Stimulated activated CD4-positive, alpha-beta T cell treated with anti-CD3 and anti-CD28 coated beads, Interleukin-12 subunit alpha, Interleukin-12 subunit beta, amount 100 ng/mL, for 24 hours (primary cell): ENCODE measurements at regions not wholly inside any gene's neighbourhood (a gene's known extent, or its start where the extent isn't known, plus 50 kb on each side); places are given as distances from the start of the nearest gene placed in this dataset.

ENCODE experiments used
- DNase-seq, 2 experiments: peaks; one replicate each; pipeline ENCODE4 v3.0.0-alpha.2; 2020; ENCODE audit warnings: low read depth in 2 of 2

GRCh38 chr14:85996551-85996950 is 466.6 kb downstream of the FLRT2 start:
- no peak for DNase-seq

GRCh38 chr14:85991156-85991555 is 461.2 kb downstream of the FLRT2 start:
- no peak for DNase-seq

DNA sequence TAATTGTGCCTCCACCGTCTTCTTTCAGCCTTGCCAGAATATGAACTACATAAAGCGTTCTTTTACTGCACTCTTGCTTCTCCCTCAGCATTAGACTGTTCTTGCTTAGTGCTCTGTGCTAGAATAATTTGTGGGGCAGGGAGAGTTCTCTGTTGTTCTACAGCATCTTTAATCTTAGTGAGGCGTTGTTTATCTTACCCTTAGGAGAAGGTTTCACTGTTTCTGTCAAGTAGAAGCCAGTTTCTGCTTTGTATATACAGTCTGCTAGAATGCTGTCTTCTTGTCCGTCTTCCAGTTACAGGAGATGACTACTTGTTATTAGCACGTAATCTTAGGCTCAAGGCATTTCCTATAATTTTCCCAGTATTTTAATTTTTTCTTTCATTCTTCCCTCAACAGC is 458.0 kb downstream of the FLRT2 start:
- DNase-seq = no peak

GRCh38 chr14:85987292-85987691 is 457.3 kb downstream of the FLRT2 start:
- DNase-seq = no peak

DNA sequence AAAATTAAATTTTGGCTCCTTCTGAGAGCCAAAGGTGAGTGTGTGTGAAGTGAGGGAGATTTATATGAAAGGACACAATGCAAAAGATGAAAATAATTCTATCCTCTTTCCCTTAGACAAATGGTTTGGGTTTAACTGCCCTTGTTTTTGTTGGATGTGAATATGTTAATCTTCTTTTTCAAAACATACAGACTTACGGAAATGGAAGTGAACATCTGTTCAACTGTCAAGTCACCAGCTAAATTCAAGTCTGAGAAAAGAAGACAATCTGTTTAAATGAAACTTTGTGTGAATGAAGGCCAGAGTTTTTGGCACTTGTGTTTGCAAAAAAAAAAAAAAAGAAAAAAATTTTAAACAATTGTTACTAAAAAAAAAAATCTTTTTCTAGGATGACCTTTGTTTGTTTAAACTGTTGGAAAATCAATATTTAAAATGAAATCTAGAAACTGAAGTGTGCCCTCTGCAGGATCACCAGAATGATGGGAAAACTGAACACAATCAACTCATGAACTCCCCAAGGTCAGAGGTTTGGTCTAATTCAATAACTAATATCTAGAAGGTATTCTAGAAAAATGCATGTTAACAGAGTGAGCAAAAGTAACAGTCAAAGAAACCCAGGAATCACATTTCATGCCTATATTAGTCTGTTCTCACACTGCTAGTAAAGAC is 448.8 kb downstream of the FLRT2 start:
- no peak for DNase-seq

DNA sequence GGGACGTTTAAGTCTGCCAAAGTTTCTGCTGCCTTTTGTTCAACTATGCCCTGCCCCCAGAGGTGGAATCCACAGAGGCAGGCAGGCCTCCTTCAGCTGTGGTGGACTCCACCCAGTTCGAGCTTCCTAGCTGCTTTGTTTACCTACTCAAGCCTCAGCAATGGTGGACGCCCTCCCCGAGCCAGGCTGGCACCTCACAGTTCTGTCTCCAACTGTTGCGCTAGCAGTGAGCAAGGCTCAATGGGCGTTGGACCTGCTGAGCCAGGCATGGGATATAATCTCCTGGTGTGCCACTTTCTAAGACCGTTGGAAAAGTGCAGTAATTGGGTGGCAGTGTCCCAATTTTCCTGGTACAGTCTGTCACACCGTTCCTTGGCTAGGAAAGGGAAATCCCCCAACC is 444.7 kb downstream of the FLRT2 start:
- DNase-seq = no peak

- no peak for DNase-seq
Observed at GRCh38 chr14:85963486-85963885, 433.5 kb downstream of the FLRT2 start.

DNA sequence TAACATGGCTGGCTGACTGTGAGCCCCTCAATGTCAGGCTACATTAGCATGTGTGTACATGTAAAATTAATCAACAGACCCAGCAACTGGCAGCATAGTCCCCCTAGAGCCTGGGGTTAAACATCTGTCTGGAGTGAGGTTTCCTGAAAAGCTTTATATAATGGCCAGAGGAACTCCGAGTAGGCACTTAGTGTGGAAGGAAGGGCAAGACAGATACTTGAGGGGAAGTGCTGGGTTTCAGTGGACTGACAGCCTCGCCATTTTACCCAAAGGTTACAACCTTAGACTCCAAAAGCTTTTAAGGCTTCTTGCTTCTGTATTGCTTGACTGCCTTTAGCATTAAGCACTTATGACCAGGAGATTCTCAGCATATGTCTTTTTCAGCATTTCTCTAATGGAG is 430.8 kb downstream of the FLRT2 start:
- no peak for DNase-seq

- DNase-seq = no peak
Observed at GRCh38 chr14:85959063-85959462, 429.1 kb downstream of the FLRT2 start.

DNA sequence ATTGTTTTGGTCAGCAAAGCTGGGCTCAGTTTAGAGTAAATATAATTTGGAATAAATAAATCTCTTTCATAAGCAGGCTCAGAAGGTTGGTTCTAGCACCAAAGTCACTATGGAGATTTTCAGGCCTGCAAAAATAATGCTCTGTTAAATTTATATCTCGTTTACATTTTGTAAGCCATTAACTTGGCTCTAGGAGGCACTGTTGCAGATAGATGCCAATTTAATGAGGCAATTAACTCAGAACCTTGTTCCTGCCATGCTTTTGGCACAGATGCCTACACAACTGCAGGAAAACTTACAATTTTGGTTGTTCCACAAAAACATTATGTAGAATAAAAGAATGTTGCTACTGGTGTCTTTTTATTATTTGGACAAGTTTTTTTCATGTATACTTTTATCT is 428.1 kb downstream of the FLRT2 start:
- DNase-seq = no peak

- DNase-seq = no peak
Observed at GRCh38 chr14:85953265-85953664, 423.3 kb downstream of the FLRT2 start.

GRCh38 chr14:85948153-85948552 is 418.2 kb downstream of the FLRT2 start:
- no peak for DNase-seq

DNA sequence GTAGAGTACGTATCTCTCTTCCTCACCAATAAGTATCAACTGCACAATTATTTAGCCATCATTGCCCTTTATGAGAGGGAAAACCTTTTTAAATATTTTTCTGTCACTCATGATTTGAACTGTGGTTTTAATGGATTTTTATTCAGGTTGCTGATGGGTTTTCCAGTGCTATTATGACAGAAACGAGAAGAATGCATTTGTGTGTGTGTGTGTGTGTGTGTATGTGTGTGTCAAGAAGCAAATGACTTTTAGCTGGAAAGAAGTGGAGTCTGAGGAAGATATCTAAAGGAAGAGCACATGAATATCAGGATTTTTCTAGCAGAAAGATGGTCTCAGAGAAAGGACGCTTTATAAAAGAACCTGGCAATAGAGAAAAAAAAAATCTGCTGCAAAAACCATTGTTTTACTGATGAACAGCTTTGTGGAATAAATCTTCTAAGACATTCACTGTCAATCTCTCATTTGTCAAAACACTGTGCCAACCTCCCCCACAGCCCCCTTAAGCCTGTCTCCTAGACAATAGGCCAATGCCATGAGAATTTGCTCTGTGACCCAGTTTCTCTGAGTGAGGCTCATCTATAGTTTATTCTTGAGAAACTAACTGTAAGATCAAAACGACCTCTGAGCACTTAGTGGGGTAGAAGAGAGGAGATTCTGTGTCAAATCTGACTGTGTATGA is 417.7 kb downstream of the FLRT2 start:
- DNase-seq = no peak

- DNase-seq = no peak
Observed at GRCh38 chr14:85943192-85943591, 413.2 kb downstream of the FLRT2 start.

- DNase-seq = no peak
Observed at GRCh38 chr14:85934886-85935254, 404.9 kb downstream of the FLRT2 start.

DNA sequence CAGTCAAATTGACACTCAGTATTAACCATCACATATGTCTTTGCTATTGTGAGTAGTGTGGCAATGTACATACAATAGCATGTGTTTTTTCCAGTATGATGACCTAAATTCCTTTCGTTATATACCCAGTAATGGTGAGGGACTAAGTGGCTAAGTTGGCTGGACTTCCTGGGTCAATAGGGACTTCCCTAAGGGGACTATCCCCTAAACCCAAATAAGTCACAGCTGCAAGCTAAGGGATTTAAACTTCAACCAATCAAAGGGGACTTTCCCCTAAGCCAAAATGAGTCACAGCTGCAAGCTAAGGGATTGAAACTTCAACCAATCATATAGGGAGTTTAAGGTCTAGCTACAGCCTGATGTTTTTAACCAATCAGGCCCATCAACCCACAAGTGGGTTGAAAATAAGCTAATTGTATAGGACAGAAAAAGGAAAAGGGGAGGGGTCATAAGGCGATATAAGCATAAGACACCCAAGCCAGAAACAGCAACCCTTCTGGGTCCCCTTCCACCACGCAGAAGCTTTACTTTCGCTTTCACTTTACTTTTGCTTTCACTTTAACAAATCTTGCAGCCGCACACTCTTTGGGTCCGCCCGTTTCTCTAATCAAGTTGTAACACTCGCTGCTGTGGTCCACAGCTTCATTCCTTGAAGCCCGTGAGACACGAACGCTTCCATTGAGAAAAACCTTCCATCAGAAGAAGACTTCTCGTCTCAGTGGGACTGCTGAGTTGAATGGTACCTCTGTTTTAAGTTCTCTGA is 404.4 kb downstream of the FLRT2 start:
- peak; percentile 9 to 27 for DNase-seq

DNA sequence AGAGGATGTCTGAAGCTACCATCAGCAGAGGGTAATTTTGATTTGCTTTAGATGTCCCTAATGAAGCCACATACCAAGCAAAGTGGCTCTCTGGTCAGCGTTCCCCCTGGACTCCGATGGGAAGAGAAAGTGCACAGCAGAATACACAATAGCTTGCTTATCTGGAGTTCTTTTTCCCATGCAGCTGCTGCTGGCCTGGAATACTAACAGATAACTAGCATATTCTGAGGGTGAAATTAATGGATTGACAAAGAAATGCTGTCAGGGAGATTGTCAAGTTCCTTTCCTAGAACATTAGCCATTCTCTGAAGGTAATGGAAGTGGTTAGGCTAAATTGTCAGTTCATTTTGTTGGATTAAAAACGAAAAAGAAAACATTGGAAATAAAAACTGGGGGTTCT is 391.3 kb downstream of the FLRT2 start:
- no peak for DNase-seq

DNA sequence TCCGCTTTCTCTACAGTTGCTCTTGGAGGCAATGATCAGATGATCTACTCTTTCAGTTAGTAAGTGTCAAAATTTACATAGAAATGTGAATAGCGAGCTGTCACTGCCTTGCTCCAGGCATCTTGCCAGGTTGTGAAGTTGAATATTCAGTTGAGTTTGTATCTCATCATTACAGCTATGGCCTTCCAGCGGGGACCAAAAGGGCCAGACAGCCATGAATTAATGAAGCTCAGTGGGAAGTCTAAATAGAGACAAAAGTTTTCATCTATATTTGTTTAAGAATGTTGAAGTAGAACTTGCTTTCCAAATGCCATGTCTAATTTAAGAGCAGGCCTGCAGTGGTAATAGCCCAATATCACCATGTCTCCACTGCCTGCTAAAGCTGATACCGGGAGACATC is 387.8 kb downstream of the FLRT2 start:
- no peak for DNase-seq

- no peak for DNase-seq
Observed at GRCh38 chr14:85915711-85916110, 385.8 kb downstream of the FLRT2 start.

DNA sequence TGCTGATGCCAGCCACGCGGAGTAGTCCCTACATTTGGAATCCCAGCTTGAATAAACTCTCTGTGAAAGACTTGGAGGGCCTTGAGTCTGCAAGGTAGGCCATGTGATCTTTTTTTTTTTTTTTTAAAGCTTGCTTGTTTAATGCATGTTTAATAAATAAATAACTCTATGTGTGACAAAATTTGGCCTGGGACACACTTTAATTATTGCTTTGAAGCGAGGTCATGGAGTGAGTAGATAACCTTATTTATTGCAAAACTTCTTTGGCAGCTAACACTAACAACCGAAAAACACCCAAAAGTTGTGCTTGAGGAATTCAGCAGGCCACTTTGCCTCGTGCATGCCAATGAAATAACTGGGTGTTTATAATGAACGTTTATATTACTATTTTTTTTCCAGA is 382.2 kb downstream of the FLRT2 start:
- DNase-seq = no peak

- DNase-seq = no peak
Observed at GRCh38 chr14:85911044-85911443, 381.1 kb downstream of the FLRT2 start.

DNA sequence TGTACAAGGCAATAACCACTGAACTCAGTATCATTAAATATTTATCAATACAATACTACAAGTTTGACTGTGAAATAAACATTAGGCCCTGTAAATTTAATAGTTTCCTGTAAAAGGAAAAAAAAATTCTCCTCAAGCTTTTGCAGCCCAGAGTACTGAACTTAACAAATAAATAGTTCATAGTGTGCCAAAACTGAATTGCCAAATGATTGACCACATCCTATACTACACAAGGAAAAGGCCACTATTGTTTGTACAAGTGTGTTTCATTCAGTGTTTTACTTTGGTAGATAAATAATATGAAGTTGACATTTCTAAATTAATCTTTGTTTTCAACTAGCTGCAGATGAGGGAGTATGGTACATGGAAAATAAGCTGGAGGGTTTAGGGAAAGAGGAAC is 379.6 kb downstream of the FLRT2 start:
- no peak for DNase-seq

DNA sequence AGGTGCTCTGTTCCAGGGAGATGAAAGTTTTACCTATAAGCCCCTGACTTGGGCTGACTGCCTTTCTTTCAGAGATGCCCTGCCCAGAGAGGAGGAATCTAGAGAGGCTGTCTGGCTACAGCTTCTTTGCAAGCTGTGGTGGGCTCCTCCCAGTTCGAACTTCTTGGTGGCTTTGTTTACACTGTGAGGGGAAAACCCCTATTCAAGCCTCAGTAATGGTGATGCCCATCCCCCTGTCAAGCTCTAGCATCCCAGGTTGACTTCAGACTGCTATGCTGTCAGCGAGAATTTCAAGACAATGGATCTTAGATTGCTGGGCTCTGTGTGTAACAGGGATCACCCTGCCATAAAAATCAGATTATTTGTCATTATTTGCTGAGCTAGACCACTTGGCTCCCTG is 377.6 kb downstream of the FLRT2 start:
- DNase-seq = no peak
